Effector memory CD8-positive, alpha-beta T cell (primary cell): ENCODE measurements at regions not wholly inside any gene's neighbourhood (a gene's known extent, or its start where the extent isn't known, plus 50 kb on each side); places are given as distances from the start of the nearest gene placed in this dataset.

Experiments used
- ATAC-seq: fragments of 150-1000 bp; cut with Tn5 transposase; replicated peaks from 2 replicates; pipeline ENCODE4 v1.10.0; 2021; ENCODE audit warnings: mild to moderate bottlenecking, moderate library complexity
- DNase-seq, 3 experiments: peaks; one replicate each; pipeline ENCODE4 v3.0.0; 2021
- H3K27ac Mint-ChIP-seq, 2 donors: one replicate each; pipeline ENCODE4 v1.8.0; 2022; ENCODE audit warnings: mild to moderate bottlenecking in 2 of 2, mixed read lengths in 2 of 2, moderate library complexity in 2 of 2
- H3K27me3 Mint-ChIP-seq, 2 donors: one replicate each; pipeline ENCODE4 v1.8.0; 2022; ENCODE audit warnings: mixed read lengths in 2 of 2
- H3K36me3 Mint-ChIP-seq: one replicate; pipeline ENCODE4 v1.8.0; 2022; ENCODE audit warnings: mild to moderate bottlenecking, moderate library complexity, mixed read lengths; ENCODE audit not compliant: insufficient read depth
- H3K4me1 Mint-ChIP-seq, 2 donors: one replicate each; pipeline ENCODE4 v1.8.0; 2022; ENCODE audit warnings: low read depth in 2 of 2, mixed read lengths in 2 of 2
- H3K4me3 Mint-ChIP-seq, 2 donors: one replicate each; pipeline ENCODE4 v1.8.0; 2022; ENCODE audit warnings: mild to moderate bottlenecking in 2 of 2, mixed read lengths in 2 of 2, moderate library complexity in 2 of 2
- H3K9me3 Mint-ChIP-seq, 2 donors: one replicate each; pipeline ENCODE4 v1.8.0; 2022; ENCODE audit warnings: mixed read lengths in 2 of 2

- ATAC-seq = no peak
- Mint-ChIP-seq H3K36me3 (peaks cover 4% of the 10 kb centered on the region), H3K4me3 (no peak overlapping the region), H3K27ac (no peak overlapping the region), H3K9me3 (no peaks in the 10 kb centered on the region), H3K27me3 (peaks cover 44 to 47% of the 10 kb centered on the region in 2 donors), H3K4me1 (no peaks in the 10 kb centered on the region)
- DNase-seq = no peak
These were observed 186.7 kb upstream of the SIX2 start for GRCh38 chr2:45195916-45196315.

- H3K4me1 Mint-ChIP-seq = no peaks in the 10 kb centered on the region
- ATAC-seq (no peak), DNase-seq (no peak)
- H3K27ac Mint-ChIP-seq = no peak overlapping the region
- no peak overlapping the region for H3K4me3 Mint-ChIP-seq
- H3K36me3 Mint-ChIP-seq = peaks cover 4% of the 10 kb centered on the region
- no peaks in the 10 kb centered on the region for H3K9me3 Mint-ChIP-seq
- peaks cover 50 to 58% of the 10 kb centered on the region in 2 donors for H3K27me3 Mint-ChIP-seq
These were observed 185.3 kb upstream of the SIX2 start for GRCh38 chr2:45194596-45194995.

DNA sequence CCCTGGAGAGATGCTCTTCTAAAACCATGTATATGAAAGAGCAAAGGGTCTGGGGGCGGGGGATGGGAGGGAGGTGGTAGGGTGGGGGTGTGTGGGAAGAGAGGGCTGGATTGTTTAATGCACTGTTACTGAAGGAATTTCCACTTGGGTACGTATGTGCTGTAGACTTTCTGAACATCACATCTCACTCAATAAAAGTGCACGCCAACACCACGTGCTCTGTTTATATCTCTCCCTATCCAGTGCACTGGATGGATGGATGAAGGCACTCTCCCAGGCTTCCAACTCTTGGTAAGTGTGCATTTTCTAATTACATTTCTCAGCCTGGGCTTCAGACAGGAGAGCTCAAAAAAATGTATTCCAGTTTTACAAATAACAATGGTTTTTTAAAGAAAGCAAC lies 184.3 kb upstream of the SIX2 start:
- Mint-ChIP-seq H3K27me3 (peaks cover 60 to 68% of the 10 kb centered on the region in 2 donors), H3K36me3 (peaks cover 5% of the 10 kb centered on the region), H3K9me3 (no peaks in the 10 kb centered on the region), H3K4me3 (no peak overlapping the region), H3K27ac (no peak overlapping the region), H3K4me1 (no peaks in the 10 kb centered on the region)
- ATAC-seq (no peak), DNase-seq (no peak)

- Mint-ChIP-seq H3K4me3 (no peak overlapping the region), H3K27ac (no peak overlapping the region), H3K4me1 (no peaks in the 10 kb centered on the region), H3K9me3 (no peaks in the 10 kb centered on the region), H3K36me3 (peaks cover 6% of the 10 kb centered on the region), H3K27me3 (peaks cover 66 to 74% of the 10 kb centered on the region in 2 donors)
- ATAC-seq (no peak), DNase-seq (no peak)
These were observed 183.7 kb upstream of the SIX2 start for GRCh38 chr2:45192991-45193390.

GRCh38 chr2:45192481-45192880 lies 183.2 kb upstream of the SIX2 start:
- Mint-ChIP-seq H3K36me3 (peaks cover 6% of the 10 kb centered on the region), H3K9me3 (no peaks in the 10 kb centered on the region), H3K4me3 (no peak overlapping the region), H3K27ac (no peak overlapping the region), H3K4me1 (no peaks in the 10 kb centered on the region), H3K27me3 (peaks cover 71 to 76% of the 10 kb centered on the region in 2 donors)
- ATAC-seq (no peak), DNase-seq (no peak)

DNA sequence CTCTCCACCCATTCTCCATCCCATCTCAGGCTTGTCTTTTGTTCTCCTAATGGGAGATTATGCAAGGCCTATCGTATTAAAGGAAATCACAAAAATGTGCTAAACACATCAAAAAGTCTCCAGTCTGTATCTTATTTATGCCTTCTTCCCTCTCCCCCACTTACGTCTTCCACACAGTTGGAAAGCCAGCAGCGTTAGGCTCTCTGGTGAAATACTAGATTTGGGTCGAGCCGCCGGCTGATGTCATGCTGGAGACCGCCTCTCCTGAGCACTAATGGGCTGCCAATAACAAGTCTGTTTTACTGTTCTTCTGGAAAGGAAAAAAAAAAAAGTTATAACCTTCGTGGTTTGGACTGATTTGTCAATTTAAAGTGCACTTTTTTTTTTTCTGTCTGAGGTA lies 182.7 kb upstream of the SIX2 start:
- Mint-ChIP-seq H3K36me3 (peaks cover 6% of the 10 kb centered on the region), H3K9me3 (no peaks in the 10 kb centered on the region), H3K4me1 (no peaks in the 10 kb centered on the region), H3K4me3 (no peak overlapping the region), H3K27ac (no peak overlapping the region), H3K27me3 (peaks cover 73 to 74% of the 10 kb centered on the region in 2 donors)
- ATAC-seq = no peak
- DNase-seq = no peak

- H3K27me3 Mint-ChIP-seq = peaks cover 72 to 74% of the 10 kb centered on the region in 2 donors
- no peak overlapping the region for H3K4me3 Mint-ChIP-seq
- ATAC-seq = no peak
These were observed 182.1 kb upstream of the SIX2 start for GRCh38 chr2:45191146-45191863.

GRCh38 chr2:45190481-45190942 lies 181.3 kb upstream of the SIX2 start:
- H3K27ac Mint-ChIP-seq = no peak overlapping the region

More at GRCh38 chr2:45191146-45191863, 182.1 kb upstream of the SIX2 start:
- Mint-ChIP-seq H3K36me3 (peaks cover 6% of the 10 kb centered on the region), H3K9me3 (no peaks in the 10 kb centered on the region), H3K4me1 (no peaks in the 10 kb centered on the region), H3K27ac (no peak overlapping the region)
- DNase-seq = no peak

DNA sequence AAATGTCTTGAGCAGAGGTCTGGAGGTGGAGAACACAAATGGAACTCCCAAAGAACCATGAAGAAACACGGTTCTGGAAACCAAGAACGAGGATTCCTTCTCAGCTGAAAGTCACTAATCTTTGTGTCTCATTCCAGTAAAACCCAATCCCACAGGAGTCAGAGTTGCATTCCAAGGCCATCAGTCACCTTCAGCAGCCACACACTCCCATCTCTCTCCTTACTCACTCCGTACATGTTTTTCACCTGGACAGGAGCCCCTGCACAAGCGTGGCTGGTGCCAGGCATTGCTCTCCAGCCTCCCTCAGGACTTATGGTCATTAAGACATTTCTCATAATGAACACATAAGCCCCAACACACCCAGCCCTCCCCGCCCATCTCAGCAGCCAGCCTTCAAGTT lies 175.4 kb upstream of the SIX2 start:
- ATAC-seq = no peak
- no peak for DNase-seq
- Mint-ChIP-seq H3K27me3 (peaks cover 32 to 43% of the 10 kb centered on the region in 2 donors), H3K4me1 (no peaks in the 10 kb centered on the region), H3K9me3 (no peaks in the 10 kb centered on the region), H3K36me3 (peaks cover 2% of the 10 kb centered on the region), H3K4me3 (no peak overlapping the region), H3K27ac (no peak overlapping the region)

More at GRCh38 chr2:45190481-45190942, 181.3 kb upstream of the SIX2 start:
- H3K36me3 Mint-ChIP-seq = peaks cover 6% of the 10 kb centered on the region
- no peak overlapping the region for H3K4me3 Mint-ChIP-seq
- peaks cover 65 to 70% of the 10 kb centered on the region in 2 donors for H3K27me3 Mint-ChIP-seq
- no peaks in the 10 kb centered on the region for H3K9me3 Mint-ChIP-seq
- no peaks in the 10 kb centered on the region for H3K4me1 Mint-ChIP-seq
- no peak for ATAC-seq
- DNase-seq = no peak

DNA sequence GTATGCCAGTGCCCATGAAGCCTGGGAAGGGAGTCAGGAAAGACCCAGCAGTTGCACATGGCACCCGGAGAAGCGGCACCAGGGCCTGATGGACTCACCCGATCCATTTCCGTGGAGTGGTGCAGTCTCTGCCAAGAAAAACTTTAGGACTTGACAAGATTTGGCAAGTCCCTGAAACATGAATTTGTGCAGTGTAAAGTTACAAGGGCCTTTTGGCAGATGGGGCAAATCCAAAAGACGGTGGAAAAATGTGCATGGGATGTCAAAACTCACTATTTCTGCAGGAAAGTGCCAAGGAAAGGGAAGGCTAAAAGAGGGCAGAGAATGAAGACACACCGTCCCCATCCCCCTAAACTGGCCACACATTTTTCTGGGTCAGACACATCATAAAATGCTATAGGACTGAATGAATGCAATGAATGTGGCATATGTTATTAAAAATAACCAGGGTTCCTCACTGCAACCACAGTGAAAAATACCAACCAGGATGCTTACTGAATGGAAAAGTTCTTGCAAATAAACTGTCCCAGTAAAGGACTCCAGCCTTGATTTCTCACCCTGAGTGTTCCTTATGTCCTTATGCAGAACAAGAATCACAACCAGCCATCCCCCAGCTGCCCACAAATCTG lies 173.5 kb upstream of the SIX2 start:
- Mint-ChIP-seq H3K27me3 (peaks cover 13 to 26% of the 10 kb centered on the region in 2 donors), H3K27ac (no peak overlapping the region), H3K36me3 (no peaks in the 10 kb centered on the region), H3K9me3 (no peaks in the 10 kb centered on the region), H3K4me1 (no peaks in the 10 kb centered on the region), H3K4me3 (no peak overlapping the region)
- no peak for ATAC-seq
- no peak for DNase-seq

GRCh38 chr2:45180779-45181178 lies 171.5 kb upstream of the SIX2 start:
- H3K4me1 Mint-ChIP-seq = no peaks in the 10 kb centered on the region

GRCh38 chr2:45180033-45180746 lies 170.9 kb upstream of the SIX2 start:
- no peak for DNase-seq
- Mint-ChIP-seq H3K9me3 (peaks cover 0 to 4% of the 10 kb centered on the region in 2 donors), H3K4me3 (no peak overlapping the region), H3K27ac (no peak overlapping the region), H3K36me3 (no peaks in the 10 kb centered on the region), H3K4me1 (no peaks in the 10 kb centered on the region), H3K27me3 (peaks cover 20 to 31% of the 10 kb centered on the region in 2 donors)
- ATAC-seq = no peak

More at GRCh38 chr2:45180779-45181178, 171.5 kb upstream of the SIX2 start:
- ATAC-seq (no peak), DNase-seq (no peak)
- H3K9me3 Mint-ChIP-seq = peaks cover 0 to 4% of the 10 kb centered on the region in 2 donors
- H3K4me3 Mint-ChIP-seq = no peak overlapping the region
- H3K27me3 Mint-ChIP-seq = peaks cover 20 to 32% of the 10 kb centered on the region in 2 donors
- no peak overlapping the region for H3K27ac Mint-ChIP-seq
- no peaks in the 10 kb centered on the region for H3K36me3 Mint-ChIP-seq

GRCh38 chr2:45178854-45179253 lies 169.6 kb upstream of the SIX2 start:
- Mint-ChIP-seq H3K9me3 (peaks cover 0 to 4% of the 10 kb centered on the region in 2 donors), H3K27ac (no peak overlapping the region), H3K4me3 (no peak overlapping the region), H3K36me3 (no peaks in the 10 kb centered on the region), H3K27me3 (peaks cover 26 to 41% of the 10 kb centered on the region in 2 donors), H3K4me1 (no peaks in the 10 kb centered on the region)
- no peak for ATAC-seq
- no peak for DNase-seq
